GM12878 (cell line): ENCODE measurements at regions not wholly inside any gene's neighbourhood (a gene's known extent, or its start where the extent isn't known, plus 50 kb on each side); places are given as distances from the start of the nearest gene placed in this dataset.

Experiments
- ATAC-seq: fragments of 200-7000 bp; cut with Tn5 transposase; 3 replicates; pipeline ENCODE4 v1.9.1; 2020; ENCODE audit warnings: mild to moderate bottlenecking, moderate library complexity
- BruUV-seq: library from RNA; stranded (reverse); fragments of 400-500 nt; replicated peaks from 2 replicates; lab custom pipeline; 2021; lab: Mats Ljungman, UMichigan
- CTCF ChIA-PET: fragments of 300-600 bp; sonication (Branson Sonifier 250); formaldehyde crosslinking; extraction: SDS; loops from one replicate; lab custom pipeline; 2021; ENCODE audit warnings: inconsistent platforms; lab: Yijun Ruan, JAX
- POLR2A ChIA-PET: fragments of 350-600 bp; formaldehyde crosslinking; extraction: SDS; loops from one replicate; lab custom pipeline; 2021; ENCODE audit warnings: inconsistent platforms; lab: Charles Lee
- RAD21 ChIA-PET: fragments of 300-600 bp; sonication (Branson Sonifier 250); formaldehyde crosslinking; loops from one replicate; lab custom pipeline; 2023; ENCODE audit warnings: antibody characterized with exemption; ENCODE audit not compliant: unreplicated experiment; lab: Charles Lee
- SMC1A ChIA-PET: fragments of 300-600 bp; sonication (Branson Sonifier 250); formaldehyde crosslinking; loops from one replicate; lab custom pipeline; 2023; ENCODE audit not compliant: unreplicated experiment, uncharacterized antibody; lab: Charles Lee
- DNase-seq: peaks from one replicate; pipeline ENCODE4 v3.0.0-alpha.2; 2011; ENCODE audit warnings: low read depth, low spot score
- FAIRE-seq: peaks from 3 replicates; lab custom pipeline; 2011; peaks lifted over from hg19 to GRCh38; lab: Jason Lieb, UNC
- H2AFZ ChIP-seq: 2 replicates; pipeline ENCODE4 v1.6.0; 2011; ENCODE audit warnings: low read depth, low read length, control low read depth; ENCODE audit not compliant: control insufficient read depth
- H3K27ac ChIP-seq: 2 replicates; pipeline ENCODE4 v1.5.1; 2011; ENCODE audit warnings: control low read depth; ENCODE audit not compliant: control insufficient read depth, insufficient read depth
- H3K27me3 ChIP-seq, 2 experiments: replicated peaks in 1 of 2; 2 replicates each; pipeline versions ENCODE4 v1.6.0 to v1.6.1; 2011; ENCODE audit warnings: low read length in 1 of 2; ENCODE audit not compliant: control insufficient read depth in 2 of 2, insufficient read depth in 2 of 2
- H3K36me3 ChIP-seq, 2 experiments: 2 replicates each; pipeline ENCODE4 v1.5.1; 2011; ENCODE audit warnings: low read length in 1 of 2; ENCODE audit not compliant: control insufficient read depth in 2 of 2, insufficient read depth in 2 of 2
- H3K4me1 ChIP-seq: 2 replicates; pipeline ENCODE4 v1.6.1; 2011; ENCODE audit warnings: mild to moderate bottlenecking, low read length, moderate library complexity, mixed read lengths; ENCODE audit not compliant: control insufficient read depth, insufficient read depth
- H3K4me2 ChIP-seq: 2 replicates; pipeline ENCODE4 v1.6.0; 2011; ENCODE audit warnings: control low read depth; ENCODE audit not compliant: control insufficient read depth, insufficient read depth
- H3K4me3 ChIP-seq: fragments of 200-600 bp; sonication (generic); 2 replicates; pipeline ENCODE4 v1.5.1; 2016
- H3K79me2 ChIP-seq: 2 replicates; pipeline ENCODE4 v1.6.0; 2011; ENCODE audit warnings: low read length; ENCODE audit not compliant: control insufficient read depth, insufficient read depth
- H3K9ac ChIP-seq: 2 replicates; pipeline ENCODE4 v1.8.0; 2011; ENCODE audit warnings: low read length, control low read depth, mixed read lengths; ENCODE audit not compliant: control insufficient read depth, insufficient read depth
- H3K9me3 ChIP-seq: replicated peaks from 3 replicates; pipeline ENCODE4 v1.5.1; 2011; ENCODE audit warnings: mild to moderate bottlenecking, low read length; ENCODE audit not compliant: control insufficient read depth, insufficient read depth
- H4K20me1 ChIP-seq: 2 replicates; pipeline ENCODE4 v1.6.0; 2011; ENCODE audit not compliant: control insufficient read depth, insufficient read depth
- CREM ChIP-seq: IDR thresholded peaks from 2 replicates; pipeline ENCODE4 v1.6.1; 2014; ENCODE audit warnings: antibody characterized with exemption, low read depth
- KAT2A ChIP-seq: conservative IDR thresholded peaks from 2 replicates; pipeline ENCODE4 v1.6.1; 2011; ENCODE audit warnings: low read depth, low read length; ENCODE audit not compliant: control insufficient read depth
- MTA3 ChIP-seq: IDR thresholded peaks from 2 replicates; pipeline ENCODE4 v1.6.1; 2012; ENCODE audit warnings: low read length, inconsistent platforms, borderline replicate concordance
- SUPT20H ChIP-seq: IDR thresholded peaks from 2 replicates; pipeline ENCODE4 v1.6.1; 2011; ENCODE audit warnings: low read depth, mild to moderate bottlenecking, low read length, moderate library complexity, borderline replicate concordance; ENCODE audit not compliant: control insufficient read depth
- SUZ12 ChIP-seq: fragments of 200-600 bp; sonication (generic); IDR thresholded peaks from one replicate; pipeline ENCODE4 v1.6.1; 2018; ENCODE audit warnings: antibody characterized with exemption, mild to moderate bottlenecking; ENCODE audit not compliant: unreplicated experiment
- TCF7 ChIP-seq: IDR thresholded peaks from 2 replicates; pipeline ENCODE4 v1.6.1; 2014; ENCODE audit warnings: antibody characterized with exemption, borderline replicate concordance
- WRNIP1 ChIP-seq: IDR thresholded peaks from 2 replicates; pipeline ENCODE4 v1.6.1; 2011; ENCODE audit warnings: low read depth, low read length, improper control_type of control experiment, borderline replicate concordance
- ZZZ3 ChIP-seq: IDR thresholded peaks from 2 replicates; pipeline ENCODE4 v1.6.1; 2011; ENCODE audit warnings: low read depth; ENCODE audit not compliant: control insufficient read depth, insufficient read length
- WGBS: methylation state at CpG from one replicate; pipeline ENCODE4 v1.1.6; 2016; ENCODE audit warnings: low lambda C conversion rate; ENCODE audit not compliant: insufficient replicate concordance, insufficient coverage; ENCODE audit errors: missing lambda C conversion rate; 5-methylcytosine and 5-hydroxymethylcytosine counted together
- in situ Hi-C: fragments of 300-500 bp; cut with MboI; formaldehyde crosslinking; loops from 9 replicates; pipeline ENCODE4 v1.14.3; 2018; ENCODE audit warnings: mixed read lengths
- intact Hi-C: fragments of 100-400 bp; cut with micrococcal nuclease; formaldehyde crosslinking; loops from one replicate; pipeline ENCODE4 v1.14.2; 2022; ENCODE audit not compliant: unreplicated experiment
- TF ChIP-seq, protein P1 (sequence below): IDR thresholded peaks from 2 replicates; pipeline ENCODE4 v1.6.1; 2012; ENCODE audit warnings: low read depth, low read length, improper control_type of control experiment

DNA sequence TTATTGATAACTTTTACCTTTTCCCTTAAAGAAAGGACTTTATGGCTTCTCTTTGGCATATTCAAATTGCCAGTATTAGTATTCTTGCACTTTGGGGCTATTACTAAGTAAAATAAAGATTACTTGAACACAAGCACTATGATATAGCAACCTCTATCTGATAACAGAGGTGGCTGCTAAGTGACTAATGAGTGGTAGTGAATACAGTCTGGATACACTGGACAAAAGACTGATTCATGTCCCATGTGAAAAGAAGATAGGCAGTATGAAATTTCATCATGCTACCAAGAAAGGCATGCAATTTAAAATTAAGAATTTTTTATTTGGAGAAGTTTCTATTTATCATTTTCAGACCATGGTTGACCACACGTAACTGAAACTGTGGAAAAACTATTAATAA is 399.9 kb downstream of the FSCB start:
- WGBS = 0% methylated on average over 1 of the region's 1 CpG
- BruUV-seq = no TSS peak
- in situ Hi-C loops (no loop called here), intact Hi-C loops (no loop called here)
- no peak overlapping the region for H2AFZ ChIP-seq
- CTCF ChIA-PET = no interaction called here
- no peak for FAIRE-seq
- DNase-seq = no peak
- POLR2A ChIA-PET = no interaction called here
- no peaks in the 10 kb centered on the region; the same call in 2 of the 3 replicates for H3K9me3 ChIP-seq
- RAD21 ChIA-PET = no interaction called here
- no peaks in the 10 kb centered on the region for H3K4me1 ChIP-seq
- no peaks in the 10 kb centered on the region for H3K27me3 ChIP-seq
- H3K36me3 ChIP-seq = no peaks in the 10 kb centered on the region
- H3K4me2 ChIP-seq = no peak overlapping the region
- H3K9ac ChIP-seq = no peak overlapping the region
- no peak overlapping the region for H3K27ac ChIP-seq
- TF ChIP-seq, protein P1, sequence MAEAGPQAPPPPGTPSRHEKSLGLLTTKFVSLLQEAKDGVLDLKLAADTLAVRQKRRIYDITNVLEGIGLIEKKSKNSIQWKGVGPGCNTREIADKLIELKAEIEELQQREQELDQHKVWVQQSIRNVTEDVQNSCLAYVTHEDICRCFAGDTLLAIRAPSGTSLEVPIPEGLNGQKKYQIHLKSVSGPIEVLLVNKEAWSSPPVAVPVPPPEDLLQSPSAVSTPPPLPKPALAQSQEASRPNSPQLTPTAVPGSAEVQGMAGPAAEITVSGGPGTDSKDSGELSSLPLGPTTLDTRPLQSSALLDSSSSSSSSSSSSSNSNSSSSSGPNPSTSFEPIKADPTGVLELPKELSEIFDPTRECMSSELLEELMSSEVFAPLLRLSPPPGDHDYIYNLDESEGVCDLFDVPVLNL = no peak
- TF ChIP-seq MTA3 = no peak
- TF ChIP-seq SUPT20H = no peak
- TF ChIP-seq SUZ12 = no peak
- no peak for TF ChIP-seq KAT2A
- ATAC-seq = no peak
- H3K4me3 ChIP-seq = no peak overlapping the region
- no peaks in the 10 kb centered on the region for H4K20me1 ChIP-seq
- H3K79me2 ChIP-seq = no peaks in the 10 kb centered on the region
- SMC1A ChIA-PET = no interaction called here

GRCh38 chr14:44099743-44100488 is 407.2 kb downstream of the FSCB start:
- intact Hi-C loops = no loop called here
- no peak overlapping the region for H2AFZ ChIP-seq
- no peaks in the 10 kb centered on the region for H3K27me3 ChIP-seq
- ChIA-PET RAD21 (no interaction called here), POLR2A (no interaction called here)
- H3K79me2 ChIP-seq = no peaks in the 10 kb centered on the region
- no peak for DNase-seq
- H3K36me3 ChIP-seq = no peaks in the 10 kb centered on the region
- TF ChIP-seq CREM (no peak), WRNIP1 (no peak), TCF7 (no peak), ZZZ3 (no peak)
- TF ChIP-seq, all 136 proteins: peak for 0
- no TSS peak for BruUV-seq
- CTCF ChIA-PET = no interaction called here
- FAIRE-seq (no peak), ATAC-seq (no peak)
- WGBS = 58% methylated on average over 1 of the region's 1 CpG
- Histone ChIP-seq H3K4me1 (no peaks in the 10 kb centered on the region), H4K20me1 (no peaks in the 10 kb centered on the region), H3K4me3 (no peak overlapping the region), H3K27ac (no peak overlapping the region), H3K9me3 (no peaks in the 10 kb centered on the region; the same call in 2 of the 3 replicates), H3K4me2 (no peak overlapping the region), H3K9ac (no peak overlapping the region)
- SMC1A ChIA-PET = no interaction called here
- in situ Hi-C loops = no loop called here
